ENCODE measurements at regions not wholly inside any gene's neighbourhood (a gene's known extent, or its start where the extent isn't known, plus 50 kb on each side); places are given as distances from the start of the nearest gene placed in this dataset.

DNA sequence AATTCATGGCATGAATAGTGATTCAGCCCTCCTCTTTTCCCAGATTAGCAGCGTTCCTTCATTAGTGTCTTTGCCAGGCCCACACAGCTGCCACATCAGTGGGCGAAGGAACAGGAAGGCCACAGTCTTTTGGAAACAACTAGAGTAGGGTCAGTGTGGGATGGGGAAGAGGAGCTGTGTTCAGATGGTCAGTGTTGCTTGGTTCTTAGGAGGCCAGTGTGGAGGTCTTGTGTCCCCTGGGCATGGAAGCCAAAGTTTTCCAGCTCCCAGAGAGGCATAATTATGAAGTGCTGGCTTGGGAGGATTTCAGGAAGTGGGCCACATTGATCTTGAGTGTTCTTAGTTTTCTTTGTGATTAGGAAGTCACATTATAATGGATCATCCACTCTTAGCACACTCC is 269.6 kb downstream of the PSAT1 start:
- no peaks in the 10 kb centered on the region for H3K27me3 ChIP-seq
- DNase-seq (no peak), ATAC-seq (no peak)
- no peaks in the 10 kb centered on the region for H3K4me1 ChIP-seq
- TF ChIP-seq, protein P1, sequence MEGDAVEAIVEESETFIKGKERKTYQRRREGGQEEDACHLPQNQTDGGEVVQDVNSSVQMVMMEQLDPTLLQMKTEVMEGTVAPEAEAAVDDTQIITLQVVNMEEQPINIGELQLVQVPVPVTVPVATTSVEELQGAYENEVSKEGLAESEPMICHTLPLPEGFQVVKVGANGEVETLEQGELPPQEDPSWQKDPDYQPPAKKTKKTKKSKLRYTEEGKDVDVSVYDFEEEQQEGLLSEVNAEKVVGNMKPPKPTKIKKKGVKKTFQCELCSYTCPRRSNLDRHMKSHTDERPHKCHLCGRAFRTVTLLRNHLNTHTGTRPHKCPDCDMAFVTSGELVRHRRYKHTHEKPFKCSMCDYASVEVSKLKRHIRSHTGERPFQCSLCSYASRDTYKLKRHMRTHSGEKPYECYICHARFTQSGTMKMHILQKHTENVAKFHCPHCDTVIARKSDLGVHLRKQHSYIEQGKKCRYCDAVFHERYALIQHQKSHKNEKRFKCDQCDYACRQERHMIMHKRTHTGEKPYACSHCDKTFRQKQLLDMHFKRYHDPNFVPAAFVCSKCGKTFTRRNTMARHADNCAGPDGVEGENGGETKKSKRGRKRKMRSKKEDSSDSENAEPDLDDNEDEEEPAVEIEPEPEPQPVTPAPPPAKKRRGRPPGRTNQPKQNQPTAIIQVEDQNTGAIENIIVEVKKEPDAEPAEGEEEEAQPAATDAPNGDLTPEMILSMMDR (IDR thresholded peaks at IDR 0.05): no peak
- intact Hi-C loops (cut with DNase I): no loop called here
- no peak overlapping the region for H3K27ac ChIP-seq
- H3K4me3 ChIP-seq: no peak overlapping the region
- H3K9me3 ChIP-seq: no peaks in the 10 kb centered on the region
- H3K36me3 ChIP-seq: no peaks in the 10 kb centered on the region

DNA sequence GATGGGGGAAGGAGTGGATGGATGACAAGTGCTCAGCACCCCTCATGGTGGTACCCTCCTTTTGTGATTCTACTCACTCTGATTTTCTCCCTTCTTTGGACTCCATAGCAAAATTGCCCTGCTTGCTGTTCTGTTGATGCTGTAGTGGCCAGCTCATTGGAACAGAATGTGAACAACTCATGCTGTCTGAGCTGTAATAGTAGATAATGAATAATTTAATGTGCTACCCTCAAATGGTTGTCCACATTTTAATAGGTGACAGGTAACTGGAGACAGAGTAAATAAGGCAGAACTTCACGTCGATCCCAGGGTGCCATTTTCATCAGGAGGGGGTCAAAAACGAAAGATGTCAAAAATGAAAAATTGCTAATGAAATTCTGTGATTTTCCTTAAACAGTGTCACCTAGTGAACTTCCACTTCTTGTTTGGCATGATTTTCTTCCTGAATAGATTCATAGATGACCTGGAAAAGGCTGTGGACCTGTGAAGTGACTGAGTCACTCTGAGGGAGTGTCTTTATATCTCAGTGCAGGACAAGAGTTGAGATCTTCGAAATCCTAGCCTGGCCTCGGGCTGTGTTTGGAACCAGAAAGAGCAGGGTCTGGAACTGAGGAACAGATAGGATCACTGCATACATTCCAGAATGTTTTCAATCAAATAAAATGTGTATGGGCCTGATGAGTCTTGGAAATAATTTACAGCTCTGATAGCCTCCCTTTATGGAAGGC is 270.2 kb downstream of the PSAT1 start:
- H3K4me3 ChIP-seq: no peak overlapping the region
- intact Hi-C loops (cut with DNase I): no loop called here
- DNase-seq (no peak), ATAC-seq (no peak)
- H3K9me3 ChIP-seq: no peaks in the 10 kb centered on the region
- no peaks in the 10 kb centered on the region for H3K27me3 ChIP-seq
- H3K27ac ChIP-seq: no peak overlapping the region
- H3K4me1 ChIP-seq: no peaks in the 10 kb centered on the region
- no peaks in the 10 kb centered on the region for H3K36me3 ChIP-seq
- TF ChIP-seq, protein P1 (IDR thresholded peaks at IDR 0.05): no peak

DNA sequence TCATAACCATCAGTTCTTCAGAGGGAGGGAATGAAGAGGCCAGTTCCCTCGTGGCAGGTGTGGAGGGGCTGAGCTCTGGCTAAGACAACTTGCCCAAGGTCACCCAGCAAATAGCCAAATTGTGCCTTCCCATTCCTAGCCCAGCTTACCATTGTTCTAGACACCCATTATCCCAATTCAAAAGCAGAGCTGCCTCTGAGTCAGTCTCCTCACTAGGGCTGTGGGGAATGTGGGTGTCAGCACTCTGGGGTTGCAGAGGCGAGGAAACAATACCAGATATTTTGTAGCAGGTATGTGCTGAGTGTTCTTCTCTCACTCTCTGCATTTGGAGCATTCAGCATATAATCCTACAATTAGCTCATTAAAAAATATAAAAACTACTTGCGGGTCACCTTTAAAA is 270.8 kb downstream of the PSAT1 start:
- DNase-seq (no peak), ATAC-seq (no peak)
- intact Hi-C loops (cut with DNase I): no loop called here
- Histone ChIP-seq H3K9me3 (no peaks in the 10 kb centered on the region), H3K36me3 (no peaks in the 10 kb centered on the region), H3K4me3 (no peak overlapping the region), H3K4me1 (no peaks in the 10 kb centered on the region), H3K27ac (no peak overlapping the region), H3K27me3 (no peaks in the 10 kb centered on the region)
- TF ChIP-seq, protein P1 (IDR thresholded peaks at IDR 0.05): no peak

DNA sequence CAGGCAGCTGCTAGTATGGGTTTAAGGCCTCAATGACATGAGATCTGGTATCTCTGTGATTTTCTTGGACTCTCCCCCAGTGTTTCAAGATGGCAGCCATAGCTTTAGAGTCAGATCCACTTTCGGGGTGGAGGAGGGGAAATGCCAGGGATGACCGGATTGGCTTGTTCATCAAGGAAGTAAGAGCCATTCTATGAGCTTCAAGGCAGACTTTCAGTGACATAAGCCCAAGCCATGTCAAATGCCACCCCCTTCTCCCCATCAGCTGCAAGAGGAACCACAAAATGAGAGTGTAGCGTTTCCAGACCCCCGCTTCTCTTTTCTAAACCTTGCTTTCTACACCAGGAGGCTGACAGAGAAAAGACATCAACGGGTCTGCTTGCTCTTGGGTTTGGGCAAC is 271.8 kb downstream of the PSAT1 start:
- no peak for ATAC-seq
- TF ChIP-seq, protein P1 (IDR thresholded peaks at IDR 0.05): no peak
- Histone ChIP-seq H3K27me3 (no peaks in the 10 kb centered on the region), H3K9me3 (no peaks in the 10 kb centered on the region), H3K4me1 (no peaks in the 10 kb centered on the region), H3K4me3 (no peak overlapping the region), H3K36me3 (no peaks in the 10 kb centered on the region), H3K27ac (no peak overlapping the region)
- intact Hi-C loops (cut with DNase I): no loop called here
- DNase-seq: no peak

DNA sequence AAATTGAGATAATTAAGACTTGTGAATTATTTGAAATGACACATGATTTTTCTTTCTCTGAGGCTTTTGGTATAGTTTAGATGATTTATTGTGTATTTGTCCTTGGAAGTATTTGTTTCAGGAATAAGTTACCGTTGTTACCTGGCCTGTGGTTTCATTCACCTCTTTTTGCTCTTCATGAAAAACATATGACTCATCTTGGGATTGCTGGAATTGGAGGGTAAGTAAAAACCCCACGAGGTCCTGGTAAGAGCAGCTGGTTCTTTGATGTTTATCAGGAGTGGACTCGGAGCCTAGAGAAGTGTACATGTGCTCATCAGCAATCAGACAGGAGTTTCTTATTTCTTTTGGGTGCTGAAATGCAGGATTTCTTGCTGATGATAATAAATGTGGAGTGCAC is 275.3 kb downstream of the PSAT1 start:
- no peak for DNase-seq
- no peaks in the 10 kb centered on the region for H3K4me1 ChIP-seq
- TF ChIP-seq, protein P1 (IDR thresholded peaks at IDR 0.05): no peak
- intact Hi-C loops (cut with DNase I): no loop called here
- H3K4me3 ChIP-seq: no peak overlapping the region
- H3K9me3 ChIP-seq: no peaks in the 10 kb centered on the region
- ATAC-seq: no peak
- no peak overlapping the region for H3K27ac ChIP-seq
- no peaks in the 10 kb centered on the region for H3K27me3 ChIP-seq
- no peaks in the 10 kb centered on the region for H3K36me3 ChIP-seq

DNA sequence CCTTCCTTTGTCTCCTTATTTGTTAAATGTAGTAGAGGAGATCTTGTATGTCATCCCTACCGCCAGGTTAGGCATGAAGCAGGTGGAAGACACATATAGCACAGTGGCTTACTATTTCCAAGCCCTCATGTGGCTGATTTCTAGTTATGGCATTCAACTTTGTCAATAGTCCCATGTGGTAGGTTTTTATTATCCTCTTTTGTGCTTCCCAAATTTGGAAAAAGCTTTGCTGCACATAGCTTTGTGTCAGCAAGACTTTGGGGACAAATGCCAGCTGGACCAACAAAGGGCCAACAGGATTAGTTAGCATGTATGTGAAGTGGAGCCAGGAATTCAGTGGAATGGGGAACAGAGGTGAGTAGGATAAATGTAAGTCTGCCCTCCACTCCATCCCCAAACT is 276.3 kb downstream of the PSAT1 start:
- no peak overlapping the region for H3K4me3 ChIP-seq
- DNase-seq: no peak
- no peaks in the 10 kb centered on the region for H3K27me3 ChIP-seq
- TF ChIP-seq, protein P1 (IDR thresholded peaks at IDR 0.05): no peak
- no peak overlapping the region for H3K27ac ChIP-seq
- ATAC-seq: no peak
- H3K9me3 ChIP-seq: no peaks in the 10 kb centered on the region
- H3K4me1 ChIP-seq: no peaks in the 10 kb centered on the region
- no peaks in the 10 kb centered on the region for H3K36me3 ChIP-seq
- intact Hi-C loops (cut with DNase I): no loop called here

All from upper lobe of right lung (tissue), 1 donor.